PC-9 (cell line): ENCODE measurements at regions not wholly inside any gene's neighbourhood (a gene's known extent, or its start where the extent isn't known, plus 50 kb on each side); places are given as distances from the start of the nearest gene placed in this dataset.

Source experiments
- BruUV-seq: library from RNA; stranded (reverse); fragments of 400-500 nt; replicated peaks from 2 replicates; lab custom pipeline; 2021; lab: Mats Ljungman, UMichigan
- CTCF ChIA-PET: fragments of 300-600 bp; sonication (Branson Sonifier 250); formaldehyde crosslinking; loops from one replicate; lab custom pipeline; 2022; ENCODE audit warnings: antibody characterized with exemption; lab: Charles Lee
- POLR2A ChIA-PET: fragments of 300-600 bp; sonication (Branson Sonifier 250); formaldehyde crosslinking; loops from one replicate; lab custom pipeline; 2022; ENCODE audit warnings: antibody characterized with exemption; ENCODE audit not compliant: unreplicated experiment; lab: Charles Lee
- DNase-seq, 2 experiments: peaks; one replicate each; pipeline versions ENCODE4 v3.0.0 to v3.0.0-alpha.2; 2015 to 2022; ENCODE audit warnings: mixed read lengths in 1 of 2
- H2AFZ ChIP-seq: fragments of 200-600 bp; sonication (generic); 2 replicates; pipeline ENCODE4 v1.8.1; 2017; ENCODE audit warnings: antibody characterized with exemption
- H3F3A ChIP-seq: fragments of 200-600 bp; sonication (generic); 2 replicates; pipeline ENCODE4 v1.8.1; 2017; ENCODE audit warnings: antibody characterized with exemption, mild to moderate bottlenecking, low read depth; ENCODE audit not compliant: insufficient read depth
- H3K27ac ChIP-seq: fragments of 200-600 bp; sonication (generic); 2 replicates; pipeline ENCODE4 v1.6.1; 2016; ENCODE audit warnings: mixed run types
- H3K27me3 ChIP-seq: fragments of 200-600 bp; sonication (generic); 2 replicates; pipeline ENCODE4 v1.6.1; 2016; ENCODE audit warnings: low read depth, mixed run types; ENCODE audit not compliant: insufficient read depth
- H3K36me3 ChIP-seq: fragments of 200-600 bp; sonication (generic); 2 replicates; pipeline ENCODE4 v1.6.1; 2016; ENCODE audit warnings: low read depth, mixed run types
- H3K4me1 ChIP-seq: fragments of 200-600 bp; sonication (generic); replicated peaks from 2 replicates; pipeline ENCODE4 v1.6.1; 2016; ENCODE audit warnings: mixed run types; ENCODE audit not compliant: insufficient read depth
- H3K4me2 ChIP-seq: fragments of 200-600 bp; sonication (generic); 2 replicates; pipeline ENCODE4 v1.6.1; 2017; ENCODE audit warnings: mixed run types
- H3K4me3 ChIP-seq: fragments of 200-600 bp; sonication (generic); 2 replicates; pipeline ENCODE4 v1.6.1; 2016; ENCODE audit warnings: mixed run types
- H3K79me2 ChIP-seq: fragments of 200-600 bp; sonication (generic); 2 replicates; pipeline ENCODE4 v1.6.1; 2017; ENCODE audit warnings: low read depth, mixed run types
- H3K9me2 ChIP-seq: fragments of 200-600 bp; sonication (generic); 2 replicates; pipeline ENCODE4 v1.8.1; 2017; ENCODE audit warnings: mild to moderate bottlenecking; ENCODE audit not compliant: insufficient read depth
- H3K9me3 ChIP-seq: fragments of 200-600 bp; sonication (generic); 2 replicates; pipeline ENCODE4 v1.8.1; 2016; ENCODE audit warnings: low read depth; ENCODE audit not compliant: insufficient read depth
- H4K20me1 ChIP-seq: fragments of 200-600 bp; sonication (generic); 2 replicates; pipeline ENCODE4 v1.8.1; 2017; ENCODE audit not compliant: insufficient read depth
- EZH2 ChIP-seq: fragments of 200-600 bp; sonication (generic); IDR thresholded peaks from 2 replicates; pipeline ENCODE4 v1.8.0; 2017; ENCODE audit warnings: antibody characterized with exemption, low read depth
- intact Hi-C: fragments of 100-400 bp; cut with micrococcal nuclease; formaldehyde crosslinking; loops from one replicate; pipeline ENCODE4 v1.10.0; 2022; ENCODE audit not compliant: unreplicated experiment
- TF ChIP-seq, protein P1 (sequence below): fragments of 200-600 bp; sonication (generic); conservative IDR thresholded peaks from 2 replicates; pipeline ENCODE4 v1.6.1; 2017; ENCODE audit warnings: mixed run types, antibody characterized with exemption, mild to moderate bottlenecking, moderate library complexity

DNA sequence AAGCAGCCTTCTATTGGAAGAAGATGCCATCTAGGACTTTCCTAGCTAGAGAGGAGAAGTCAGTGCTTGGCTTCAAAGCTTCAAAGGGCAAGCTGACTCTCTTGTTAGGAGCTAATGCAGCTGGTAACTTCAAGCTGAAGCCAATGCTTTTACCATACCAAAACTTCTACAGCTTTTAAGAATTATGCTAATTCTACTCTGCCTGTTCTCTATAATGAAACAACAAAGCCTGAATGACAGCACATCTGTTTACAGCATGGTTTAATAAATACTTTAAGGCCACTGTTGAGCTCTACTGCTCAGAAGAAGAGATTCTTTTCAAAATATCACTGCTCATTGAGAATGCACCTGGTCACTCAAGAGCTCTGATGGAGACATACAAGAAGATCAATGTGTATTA lies 951.9 kb upstream of the LRRN3 start:
- Histone ChIP-seq H3K9me2 (no peaks in the 10 kb centered on the region), H3K36me3 (no peaks in the 10 kb centered on the region), H3K27me3 (no peaks in the 10 kb centered on the region), H3F3A (no peaks in the 10 kb centered on the region), H3K79me2 (no peaks in the 10 kb centered on the region), H3K4me1 (no peaks in the 10 kb centered on the region), H3K9me3 (no peaks in the 10 kb centered on the region), H3K27ac (no peak overlapping the region), H2AFZ (peak overlapping the region; percentile 25; the same call in 1 of the 2 replicates), H4K20me1 (no peaks in the 10 kb centered on the region), H3K4me3 (no peak overlapping the region), H3K4me2 (no peak overlapping the region)
- no peak for DNase-seq
- TF ChIP-seq EZH2: no peak
- TF ChIP-seq, protein P1, sequence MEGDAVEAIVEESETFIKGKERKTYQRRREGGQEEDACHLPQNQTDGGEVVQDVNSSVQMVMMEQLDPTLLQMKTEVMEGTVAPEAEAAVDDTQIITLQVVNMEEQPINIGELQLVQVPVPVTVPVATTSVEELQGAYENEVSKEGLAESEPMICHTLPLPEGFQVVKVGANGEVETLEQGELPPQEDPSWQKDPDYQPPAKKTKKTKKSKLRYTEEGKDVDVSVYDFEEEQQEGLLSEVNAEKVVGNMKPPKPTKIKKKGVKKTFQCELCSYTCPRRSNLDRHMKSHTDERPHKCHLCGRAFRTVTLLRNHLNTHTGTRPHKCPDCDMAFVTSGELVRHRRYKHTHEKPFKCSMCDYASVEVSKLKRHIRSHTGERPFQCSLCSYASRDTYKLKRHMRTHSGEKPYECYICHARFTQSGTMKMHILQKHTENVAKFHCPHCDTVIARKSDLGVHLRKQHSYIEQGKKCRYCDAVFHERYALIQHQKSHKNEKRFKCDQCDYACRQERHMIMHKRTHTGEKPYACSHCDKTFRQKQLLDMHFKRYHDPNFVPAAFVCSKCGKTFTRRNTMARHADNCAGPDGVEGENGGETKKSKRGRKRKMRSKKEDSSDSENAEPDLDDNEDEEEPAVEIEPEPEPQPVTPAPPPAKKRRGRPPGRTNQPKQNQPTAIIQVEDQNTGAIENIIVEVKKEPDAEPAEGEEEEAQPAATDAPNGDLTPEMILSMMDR: no peak
- POLR2A ChIA-PET: no interaction called here
- no TSS peak for BruUV-seq
- intact Hi-C loops: no loop called here
- CTCF ChIA-PET: no interaction called here

DNA sequence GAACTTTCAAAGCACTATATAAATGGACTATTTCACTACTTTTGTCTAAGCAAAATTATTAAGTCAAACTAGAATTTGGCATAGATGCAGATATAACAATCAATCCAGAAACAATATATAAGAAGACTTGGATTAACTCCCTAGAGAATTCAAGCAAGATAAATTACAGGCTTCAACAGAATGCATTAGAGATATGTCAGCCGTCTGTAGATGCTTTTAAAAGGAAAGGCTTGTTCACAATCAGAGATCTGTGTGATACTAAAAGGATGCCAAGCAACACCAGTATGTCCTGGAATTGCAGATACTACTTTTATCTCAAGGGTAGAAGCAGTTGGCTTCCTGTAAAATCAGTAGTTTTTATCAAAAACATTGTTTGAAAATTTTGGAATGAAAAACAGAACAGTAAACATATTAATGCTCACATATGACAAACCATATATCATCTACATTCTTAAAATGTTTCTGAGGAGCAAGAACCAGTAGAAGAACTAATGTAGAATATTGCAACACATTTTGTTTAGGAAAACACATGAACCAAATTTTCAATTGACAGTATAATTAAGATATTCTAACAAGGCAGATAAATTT lies 947.9 kb upstream of the LRRN3 start:
- Histone ChIP-seq H3K4me1 (no peaks in the 10 kb centered on the region), H3K27me3 (no peaks in the 10 kb centered on the region), H3K4me2 (no peak overlapping the region), H3F3A (no peaks in the 10 kb centered on the region), H3K4me3 (no peak overlapping the region), H4K20me1 (no peaks in the 10 kb centered on the region), H3K9me3 (no peaks in the 10 kb centered on the region), H2AFZ (no peak overlapping the region), H3K36me3 (no peaks in the 10 kb centered on the region), H3K9me2 (no peaks in the 10 kb centered on the region), H3K79me2 (no peaks in the 10 kb centered on the region), H3K27ac (no peak overlapping the region)
- intact Hi-C loops: no loop called here
- no TSS peak for BruUV-seq
- no peak for DNase-seq
- ChIA-PET POLR2A (no interaction called here), CTCF (no interaction called here)
- TF ChIP-seq, protein P1: no peak
- no peak for TF ChIP-seq EZH2

- H3K9me3 ChIP-seq: no peaks in the 10 kb centered on the region
- H3K4me1 ChIP-seq: no peaks in the 10 kb centered on the region
- H3F3A ChIP-seq: no peaks in the 10 kb centered on the region
- POLR2A ChIA-PET: no interaction called here
- no peaks in the 10 kb centered on the region for H3K36me3 ChIP-seq
- no peak for DNase-seq
- H3K79me2 ChIP-seq: no peaks in the 10 kb centered on the region
- CTCF ChIA-PET: no interaction called here
- no peaks in the 10 kb centered on the region for H3K27me3 ChIP-seq
- H3K4me3 ChIP-seq: no peak overlapping the region
- no peak overlapping the region for H3K27ac ChIP-seq
- TF ChIP-seq EZH2: no peak
- TF ChIP-seq, protein P1: no peak
- no peaks in the 10 kb centered on the region for H4K20me1 ChIP-seq
- H2AFZ ChIP-seq: no peak overlapping the region
- no peak overlapping the region for H3K4me2 ChIP-seq
- H3K9me2 ChIP-seq: no peaks in the 10 kb centered on the region
- intact Hi-C loops: no loop called here
- BruUV-seq: no TSS peak
Observed at GRCh38 chr7:110144599-110144998, 946.3 kb upstream of the LRRN3 start.
